ENCODE measurements at regions not wholly inside any gene's neighbourhood (a gene's known extent, or its start where the extent isn't known, plus 50 kb on each side); places are given as distances from the start of the nearest gene placed in this dataset.

GRCh38 chr3:99118381-99118780 lies 216.9 kb upstream of the DCBLD2 start (continued):
- no peak for TF ChIP-seq AFF4 (CRISPR knock-in tag; IDR thresholded peaks at IDR 0.05)
- TF ChIP-seq ONECUT2 (CRISPR knock-in tag; IDR thresholded peaks at IDR 0.05) = no peak
- TF ChIP-seq ZNF256 (CRISPR knock-in tag; conservative IDR thresholded peaks at IDR 0.05) = no peak

- Histone ChIP-seq H2AFZ (ENCODE audit: low read length) (no peak overlapping the region), H3K9ac (ENCODE audit: insufficient read depth, low read depth, low read length) (no peak overlapping the region), H3K4me3 (replicated peaks in 1 of 3; ENCODE audit: insufficient read depth in 1 of 3, low read depth in 2 of 3, low read length in 3 of 3) (no peak overlapping the region), H3K27me3 (ENCODE audit: control insufficient read depth in 1 of 2, insufficient read depth in 2 of 2, low read length in 2 of 2) (no peaks in the 10 kb centered on the region), H4K20me1 (ENCODE audit: insufficient read depth, low read length) (no peaks in the 10 kb centered on the region), H3K79me2 (ENCODE audit: insufficient read depth, low read length) (no peaks in the 10 kb centered on the region), H3K4me1 (ENCODE audit: insufficient read depth, low read length) (no peaks in the 10 kb centered on the region), H3K4me2 (ENCODE audit: low read depth, low read length) (no peak overlapping the region), H3K27ac (ENCODE audit: extremely low read length, insufficient read depth, low read length) (no peak overlapping the region), H3K36me3 (replicated peaks in 1 of 2; ENCODE audit: control insufficient read depth in 1 of 2, insufficient read depth in 2 of 2, low read length in 2 of 2) (no peaks in the 10 kb centered on the region), H3K9me3 (ENCODE audit: low read length) (no peaks in the 10 kb centered on the region)
- TF ChIP-seq ZNF713 (CRISPR knock-in tag; IDR thresholded peaks at IDR 0.05) = no peak
- TF ChIP-seq MLXIP (CRISPR knock-in tag; IDR thresholded peaks at IDR 0.05; ENCODE audit: borderline replicate concordance) = no peak
- TF ChIP-seq TCF12 (IDR thresholded peaks at IDR 0.05) = no peak
- no peak for TF ChIP-seq TCF12 (CRISPR knock-in tag; IDR thresholded peaks at IDR 0.05)
- TF ChIP-seq STAG1 (CRISPR knock-in tag; IDR thresholded peaks at IDR 0.05) = peak; percentile 81
- no peak for TF ChIP-seq ATM (IDR thresholded peaks at IDR 0.05; ENCODE audit: borderline replicate concordance)
- TF ChIP-seq SMC3 (IDR thresholded peaks at IDR 0.05; ENCODE audit: low read length) = peak; percentile 40; the same call in 1 of the 2 replicates
- TF ChIP-seq GATAD1 (CRISPR knock-in tag; IDR thresholded peaks at IDR 0.05) = no peak
- TF ChIP-seq CTCF (CRISPR knock-in tag; IDR thresholded peaks at IDR 0.05) = peak; percentile 69
- no peak for FAIRE-seq
- peak; percentile 98 for ATAC-seq
- no TSS peak for BruUV-seq (replicated peaks)
- in situ Hi-C loops (cut with HindIII; ENCODE audit: extremely low pct_ligation_motif_present, low pct_unique_long_range_greater_than_20kb) (no loop called here), intact Hi-C loops (cut with micrococcal nuclease; ENCODE audit: unreplicated experiment) (loop anchor here (1.0 to 5.0 kb wide), 2 partner anchors 59 to 638 kb away; no protein-coding TSS in a partner anchor)
- ChIA-PET POLR2A (no interaction called here), CTCF (ENCODE audit: low intra/inter-chr PET ratio, low total read pairs) (interaction anchor here (1.2 kb wide), 1 partner anchor 58 kb away, joined by 6 read pairs; no protein-coding TSS in a partner anchor)
- peak; percentile 20 for DNase-seq (ENCODE audit: low spot score)
- WGBS (ENCODE audit: low lambda C conversion rate) = 42% methylated on average over 4 of the region's 9 CpGs
Measured at GRCh38 chr3:99114565-99115291, 213.2 kb upstream of the DCBLD2 start.

Measured in HepG2 (cell line).